Astrocyte (in vitro differentiated cells and primary cell): ENCODE measurements at regions not wholly inside any gene's neighbourhood (a gene's known extent, or its start where the extent isn't known, plus 50 kb on each side); places are given as distances from the start of the nearest gene placed in this dataset.

ENCODE experiments used
- EZH2 ChIP-seq: IDR thresholded peaks from 2 replicates; pipeline ENCODE4 v1.6.1; 2012; ENCODE audit warnings: mild to moderate bottlenecking, low read length, inconsistent platforms; ENCODE audit not compliant: insufficient read depth
- TF ChIP-seq, protein P1 (sequence below): IDR thresholded peaks from 2 replicates; pipeline ENCODE4 v1.5.1; 2011; ENCODE audit warnings: low read depth, mild to moderate bottlenecking, inconsistent platforms, low read length, moderate library complexity; ENCODE audit not compliant: insufficient read depth

DNA sequence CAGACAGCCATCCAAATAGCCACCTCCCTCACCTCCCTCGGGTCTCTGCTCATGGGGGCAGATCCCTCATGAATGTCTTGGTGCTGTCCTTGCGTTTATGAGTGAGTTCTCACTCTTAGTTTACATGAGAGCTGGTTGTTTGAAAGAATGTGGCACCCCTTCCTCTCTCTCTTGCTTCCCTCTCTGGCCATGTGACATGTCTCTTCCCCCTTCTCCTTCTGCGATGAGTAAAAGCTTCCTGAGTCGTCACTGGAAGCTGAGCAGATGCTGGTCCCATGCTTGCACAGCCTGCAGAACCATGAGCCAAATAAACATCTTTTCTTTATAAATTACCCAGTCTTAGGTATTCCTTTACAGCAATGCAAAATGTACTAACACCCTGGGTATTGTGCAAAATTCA, 208.7 kb downstream of the LACC1 start:
- TF ChIP-seq, protein P1, sequence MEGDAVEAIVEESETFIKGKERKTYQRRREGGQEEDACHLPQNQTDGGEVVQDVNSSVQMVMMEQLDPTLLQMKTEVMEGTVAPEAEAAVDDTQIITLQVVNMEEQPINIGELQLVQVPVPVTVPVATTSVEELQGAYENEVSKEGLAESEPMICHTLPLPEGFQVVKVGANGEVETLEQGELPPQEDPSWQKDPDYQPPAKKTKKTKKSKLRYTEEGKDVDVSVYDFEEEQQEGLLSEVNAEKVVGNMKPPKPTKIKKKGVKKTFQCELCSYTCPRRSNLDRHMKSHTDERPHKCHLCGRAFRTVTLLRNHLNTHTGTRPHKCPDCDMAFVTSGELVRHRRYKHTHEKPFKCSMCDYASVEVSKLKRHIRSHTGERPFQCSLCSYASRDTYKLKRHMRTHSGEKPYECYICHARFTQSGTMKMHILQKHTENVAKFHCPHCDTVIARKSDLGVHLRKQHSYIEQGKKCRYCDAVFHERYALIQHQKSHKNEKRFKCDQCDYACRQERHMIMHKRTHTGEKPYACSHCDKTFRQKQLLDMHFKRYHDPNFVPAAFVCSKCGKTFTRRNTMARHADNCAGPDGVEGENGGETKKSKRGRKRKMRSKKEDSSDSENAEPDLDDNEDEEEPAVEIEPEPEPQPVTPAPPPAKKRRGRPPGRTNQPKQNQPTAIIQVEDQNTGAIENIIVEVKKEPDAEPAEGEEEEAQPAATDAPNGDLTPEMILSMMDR: no peak
- no peak for TF ChIP-seq EZH2
